OCI-LY7 (cell line): ENCODE measurements at regions not wholly inside any gene's neighbourhood (a gene's known extent, or its start where the extent isn't known, plus 50 kb on each side); places are given as distances from the start of the nearest gene placed in this dataset.

ENCODE experiments used
- BruUV-seq: library from RNA; stranded (reverse); fragments of 400-500 nt; replicated peaks from 2 replicates; lab custom pipeline; 2021; lab: Mats Ljungman, UMichigan
- CTCF ChIA-PET: fragments of 300-600 bp; sonication (Branson Sonifier 250); formaldehyde crosslinking; loops from one replicate; lab custom pipeline; 2022; ENCODE audit warnings: antibody characterized with exemption; ENCODE audit not compliant: unreplicated experiment; lab: Charles Lee
- POLR2A ChIA-PET: fragments of 300-600 bp; sonication (Branson Sonifier 250); formaldehyde crosslinking; loops from one replicate; lab custom pipeline; 2022; ENCODE audit warnings: antibody characterized with exemption; lab: Charles Lee
- DNase-seq: peaks from one replicate; pipeline ENCODE4 v3.0.0-alpha.2; 2015; ENCODE audit warnings: low spot score
- H2AFZ ChIP-seq: fragments of 200-600 bp; sonication (generic), shearing (Covaris generic); 2 replicates; pipeline ENCODE4 v1.6.1; 2014; ENCODE audit warnings: mild to moderate bottlenecking, antibody characterized with exemption, low read length, moderate library complexity
- H3K27ac ChIP-seq: fragments of 200-600 bp; sonication (generic); 2 replicates; pipeline ENCODE4 v1.5.1; 2014; ENCODE audit warnings: mixed run types, low read depth, mild to moderate bottlenecking, moderate library complexity, low read length, inconsistent platforms; ENCODE audit not compliant: poor library complexity, severe bottlenecking
- H3K36me3 ChIP-seq: fragments of 200-600 bp; sonication (generic); 2 replicates; pipeline ENCODE4 v1.6.1; 2014; ENCODE audit warnings: mild to moderate bottlenecking, antibody characterized with exemption, low read length, moderate library complexity, mixed read lengths; ENCODE audit not compliant: insufficient read depth
- H3K4me1 ChIP-seq: fragments of 200-600 bp; sonication (generic); 2 replicates; pipeline ENCODE4 v1.5.1; 2014; ENCODE audit warnings: mild to moderate bottlenecking, low read length; ENCODE audit not compliant: insufficient read depth, poor library complexity, severe bottlenecking
- H3K4me2 ChIP-seq: fragments of 200-600 bp; sonication (generic); 2 replicates; pipeline ENCODE4 v1.6.1; 2014; ENCODE audit warnings: mild to moderate bottlenecking, low read length
- H3K4me3 ChIP-seq: fragments of 200-600 bp; sonication (generic); 2 replicates; pipeline ENCODE4 v1.5.1; 2014; ENCODE audit warnings: mild to moderate bottlenecking, low read depth, low read length; ENCODE audit not compliant: poor library complexity, severe bottlenecking
- H3K79me2 ChIP-seq: fragments of 200-600 bp; sonication (generic); 2 replicates; pipeline ENCODE4 v1.6.1; 2016; ENCODE audit warnings: low read depth, mild to moderate bottlenecking, low read length, moderate library complexity, mixed read lengths; ENCODE audit not compliant: insufficient read depth
- H3K9me2 ChIP-seq: fragments of 200-600 bp; sonication (generic); 2 replicates; pipeline ENCODE4 v1.6.1; 2016; ENCODE audit warnings: mild to moderate bottlenecking, low read length, mixed read lengths; ENCODE audit not compliant: insufficient read depth
- H3K9me3 ChIP-seq: fragments of 200-600 bp; sonication (generic); 2 replicates; pipeline ENCODE4 v1.6.1; 2014; ENCODE audit warnings: mild to moderate bottlenecking, mixed run types, low read length, mixed read lengths
- H4K20me1 ChIP-seq: fragments of 200-600 bp; sonication (generic); 2 replicates; pipeline ENCODE4 v1.6.1; 2014; ENCODE audit warnings: mild to moderate bottlenecking, antibody characterized with exemption, low read length, moderate library complexity, mixed read lengths; ENCODE audit not compliant: insufficient read depth
- EZH2phosphoT487 ChIP-seq: fragments of 200-600 bp; sonication (generic); IDR thresholded peaks from 2 replicates; pipeline ENCODE4 v1.6.1; 2018; ENCODE audit warnings: low read depth, borderline replicate concordance, mild to moderate bottlenecking, mixed run types, antibody characterized with exemption, low read length, moderate library complexity, mixed read lengths
- intact Hi-C: fragments of 100-400 bp; cut with micrococcal nuclease; formaldehyde crosslinking; loops from one replicate; pipeline ENCODE4 v1.10.0; 2022; ENCODE audit not compliant: unreplicated experiment
- TF ChIP-seq, protein P1 (sequence below): fragments of 200-600 bp; sonication (generic); conservative IDR thresholded peaks from 2 replicates; pipeline ENCODE4 v1.5.1; 2014; ENCODE audit warnings: mild to moderate bottlenecking, antibody characterized with exemption, low read length, moderate library complexity, mixed read lengths

DNA sequence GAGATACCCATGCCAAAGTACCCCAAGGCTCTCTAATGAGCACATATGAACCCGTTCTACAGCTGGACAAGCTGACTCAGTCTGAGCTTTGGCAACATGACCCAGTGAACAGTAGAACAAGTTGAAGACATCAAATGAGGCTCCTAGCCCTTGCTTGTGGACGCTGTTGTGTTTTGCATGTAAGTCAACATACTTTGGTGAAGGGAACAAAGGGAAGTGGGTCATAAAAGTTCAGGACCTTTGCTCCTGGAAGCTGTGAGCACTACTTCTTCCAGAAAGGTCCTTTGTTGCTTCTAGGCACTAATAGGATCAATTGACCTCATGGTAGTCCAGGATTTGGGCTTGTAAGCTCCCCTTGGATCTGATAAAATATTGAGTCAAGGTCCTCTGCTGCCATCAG, 613.5 kb upstream of the TBX3 start:
- Histone ChIP-seq H3K36me3 (no peaks in the 10 kb centered on the region), H3K4me2 (no peak overlapping the region), H2AFZ (no peak overlapping the region), H3K9me2 (no peaks in the 10 kb centered on the region), H3K9me3 (no peaks in the 10 kb centered on the region), H3K27ac (no peak overlapping the region), H3K4me1 (no peaks in the 10 kb centered on the region), H4K20me1 (no peaks in the 10 kb centered on the region), H3K4me3 (no peak overlapping the region), H3K79me2 (no peaks in the 10 kb centered on the region)
- BruUV-seq: no TSS peak
- no peak for DNase-seq
- ChIA-PET CTCF (no interaction called here), POLR2A (no interaction called here)
- intact Hi-C loops: no loop called here
- TF ChIP-seq, protein P1, sequence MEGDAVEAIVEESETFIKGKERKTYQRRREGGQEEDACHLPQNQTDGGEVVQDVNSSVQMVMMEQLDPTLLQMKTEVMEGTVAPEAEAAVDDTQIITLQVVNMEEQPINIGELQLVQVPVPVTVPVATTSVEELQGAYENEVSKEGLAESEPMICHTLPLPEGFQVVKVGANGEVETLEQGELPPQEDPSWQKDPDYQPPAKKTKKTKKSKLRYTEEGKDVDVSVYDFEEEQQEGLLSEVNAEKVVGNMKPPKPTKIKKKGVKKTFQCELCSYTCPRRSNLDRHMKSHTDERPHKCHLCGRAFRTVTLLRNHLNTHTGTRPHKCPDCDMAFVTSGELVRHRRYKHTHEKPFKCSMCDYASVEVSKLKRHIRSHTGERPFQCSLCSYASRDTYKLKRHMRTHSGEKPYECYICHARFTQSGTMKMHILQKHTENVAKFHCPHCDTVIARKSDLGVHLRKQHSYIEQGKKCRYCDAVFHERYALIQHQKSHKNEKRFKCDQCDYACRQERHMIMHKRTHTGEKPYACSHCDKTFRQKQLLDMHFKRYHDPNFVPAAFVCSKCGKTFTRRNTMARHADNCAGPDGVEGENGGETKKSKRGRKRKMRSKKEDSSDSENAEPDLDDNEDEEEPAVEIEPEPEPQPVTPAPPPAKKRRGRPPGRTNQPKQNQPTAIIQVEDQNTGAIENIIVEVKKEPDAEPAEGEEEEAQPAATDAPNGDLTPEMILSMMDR: no peak
- TF ChIP-seq EZH2phosphoT487: no peak

DNA sequence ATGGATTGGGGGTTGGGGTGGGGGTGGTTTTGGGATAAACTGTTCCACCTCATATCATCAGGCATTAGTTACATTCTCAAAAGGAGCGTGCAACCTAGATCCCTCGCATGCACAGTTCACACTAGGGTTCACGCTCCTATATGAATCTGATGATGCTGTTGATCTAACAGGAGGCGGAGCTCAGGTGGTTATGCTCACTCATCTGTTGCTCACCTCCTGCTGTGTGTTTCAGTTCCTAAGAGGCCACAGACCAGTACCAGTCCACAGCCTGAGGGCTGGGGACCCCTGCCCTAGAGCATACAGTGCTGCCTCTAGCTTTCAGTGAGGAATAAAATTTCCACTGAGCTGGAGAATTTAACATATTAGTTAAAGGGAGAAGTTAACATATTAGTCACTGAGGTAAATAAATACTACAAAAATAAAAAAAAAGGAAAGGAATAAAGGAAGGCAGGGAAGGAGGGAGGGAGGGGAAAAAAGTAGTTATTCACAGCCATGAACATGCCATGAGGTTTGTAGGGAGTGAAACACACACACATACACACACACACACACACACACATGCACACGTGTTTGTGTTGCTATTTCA, 612.7 kb upstream of the TBX3 start:
- POLR2A ChIA-PET: interaction anchor here (0.7 kb wide), 1 partner anchor 132 kb away, joined by 4 read pairs; no protein-coding TSS in a partner anchor

DNA sequence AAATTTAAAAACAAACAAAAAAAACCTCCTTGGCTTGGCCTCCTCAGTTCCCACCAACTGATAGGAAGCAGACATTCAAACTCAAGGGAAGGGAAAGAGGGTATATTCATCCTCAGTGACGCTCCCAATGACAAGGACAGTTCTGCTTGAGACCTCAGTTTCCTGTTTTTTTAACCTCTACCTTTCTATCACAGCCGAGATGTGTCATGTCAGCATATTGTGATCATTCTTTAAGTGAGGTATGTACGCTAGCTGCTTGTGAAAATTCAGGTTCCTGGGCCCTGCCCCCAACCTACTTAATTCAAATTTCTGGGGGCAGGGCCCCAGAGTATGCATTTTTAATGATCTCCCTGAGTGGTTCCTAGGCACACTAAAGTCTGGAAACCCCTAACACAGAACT, 611.9 kb upstream of the TBX3 start:
- Histone ChIP-seq H3K9me2 (no peaks in the 10 kb centered on the region), H3K4me3 (no peak overlapping the region), H3K4me2 (no peak overlapping the region), H2AFZ (no peak overlapping the region), H3K9me3 (no peaks in the 10 kb centered on the region), H4K20me1 (no peaks in the 10 kb centered on the region), H3K4me1 (no peaks in the 10 kb centered on the region), H3K36me3 (no peaks in the 10 kb centered on the region), H3K79me2 (no peaks in the 10 kb centered on the region), H3K27ac (no peak overlapping the region)
- ChIA-PET CTCF (no interaction called here), POLR2A (interaction anchor here (0.7 kb wide), 1 partner anchor 131 kb away, joined by 4 read pairs; no protein-coding TSS in a partner anchor)
- DNase-seq: no peak
- TF ChIP-seq EZH2phosphoT487: no peak
- TF ChIP-seq, protein P1: no peak
- intact Hi-C loops: no loop called here
- no TSS peak for BruUV-seq

More for the DNA sequence above, 612.7 kb upstream of the TBX3 start:
- H3K4me2 ChIP-seq: no peak overlapping the region
- no peaks in the 10 kb centered on the region for H3K9me3 ChIP-seq
- no peak overlapping the region for H3K4me3 ChIP-seq
- H3K27ac ChIP-seq: no peak overlapping the region
- no peaks in the 10 kb centered on the region for H3K9me2 ChIP-seq
- CTCF ChIA-PET: no interaction called here
- no peaks in the 10 kb centered on the region for H4K20me1 ChIP-seq
- H3K4me1 ChIP-seq: no peaks in the 10 kb centered on the region
- H3K79me2 ChIP-seq: no peaks in the 10 kb centered on the region
- intact Hi-C loops: no loop called here
- no peak overlapping the region for H2AFZ ChIP-seq
- BruUV-seq: no TSS peak
- TF ChIP-seq, protein P1: no peak
- TF ChIP-seq EZH2phosphoT487: no peak
- DNase-seq: no peak
- H3K36me3 ChIP-seq: no peaks in the 10 kb centered on the region
